Prostate gland (tissue), 2 donors: ENCODE measurements at regions not wholly inside any gene's neighbourhood (a gene's known extent, or its start where the extent isn't known, plus 50 kb on each side); places are given as distances from the start of the nearest gene placed in this dataset.

Source experiments
- POLR2A ChIP-seq: fragments of 450-650 bp; IDR thresholded peaks from one replicate; pipeline ENCODE4 v1.6.1; 2016; ENCODE audit warnings: antibody characterized with exemption, mild to moderate bottlenecking
- TF ChIP-seq, protein P1 (sequence below), 4 experiments: fragments of 200-600 bp in 2 of 4; fragments of 450-650 bp in 2 of 4; sonication (generic) in 2 of 4; IDR thresholded peaks; 1 replicate in 3 of 4; 2 replicates in 1 of 4; pipeline ENCODE4 v1.5.1; 2016 to 2019; ENCODE audit warnings: antibody characterized with exemption in 4 of 4, mild to moderate bottlenecking in 2 of 4, moderate library complexity in 2 of 4

DNA sequence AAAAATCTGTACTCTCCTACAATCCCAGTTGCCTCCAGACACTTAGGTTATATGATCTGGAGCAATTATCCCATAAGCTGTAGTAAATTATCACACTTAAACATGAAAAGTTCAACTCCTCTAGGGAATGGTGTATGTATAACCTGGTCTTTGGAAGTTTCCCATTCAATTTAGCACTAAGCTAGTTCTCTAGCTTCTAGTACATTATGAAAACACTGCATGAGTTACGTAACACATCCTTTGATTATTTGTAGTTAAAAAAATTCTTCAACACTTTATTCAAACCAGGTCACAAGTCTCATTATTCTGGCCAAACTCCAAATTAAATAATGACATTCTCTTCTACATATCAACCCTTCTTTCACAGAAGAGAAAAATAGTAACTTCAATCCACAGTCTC, 827.0 kb upstream of the ADAMTS5 start:
- no peak for TF ChIP-seq POLR2A
- TF ChIP-seq, protein P1, sequence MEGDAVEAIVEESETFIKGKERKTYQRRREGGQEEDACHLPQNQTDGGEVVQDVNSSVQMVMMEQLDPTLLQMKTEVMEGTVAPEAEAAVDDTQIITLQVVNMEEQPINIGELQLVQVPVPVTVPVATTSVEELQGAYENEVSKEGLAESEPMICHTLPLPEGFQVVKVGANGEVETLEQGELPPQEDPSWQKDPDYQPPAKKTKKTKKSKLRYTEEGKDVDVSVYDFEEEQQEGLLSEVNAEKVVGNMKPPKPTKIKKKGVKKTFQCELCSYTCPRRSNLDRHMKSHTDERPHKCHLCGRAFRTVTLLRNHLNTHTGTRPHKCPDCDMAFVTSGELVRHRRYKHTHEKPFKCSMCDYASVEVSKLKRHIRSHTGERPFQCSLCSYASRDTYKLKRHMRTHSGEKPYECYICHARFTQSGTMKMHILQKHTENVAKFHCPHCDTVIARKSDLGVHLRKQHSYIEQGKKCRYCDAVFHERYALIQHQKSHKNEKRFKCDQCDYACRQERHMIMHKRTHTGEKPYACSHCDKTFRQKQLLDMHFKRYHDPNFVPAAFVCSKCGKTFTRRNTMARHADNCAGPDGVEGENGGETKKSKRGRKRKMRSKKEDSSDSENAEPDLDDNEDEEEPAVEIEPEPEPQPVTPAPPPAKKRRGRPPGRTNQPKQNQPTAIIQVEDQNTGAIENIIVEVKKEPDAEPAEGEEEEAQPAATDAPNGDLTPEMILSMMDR (IDR thresholded peaks at IDR 0.05): no peak
